HG03432 (cell line): ENCODE measurements at regions not wholly inside any gene's neighbourhood (a gene's known extent, or its start where the extent isn't known, plus 50 kb on each side); places are given as distances from the start of the nearest gene placed in this dataset.
"Not testable (repeated sequence)": the region's sequence is repeated elsewhere in the genome, so short reads cannot be mapped to it uniquely, and the experiment has no call there.

Source experiments
- ATAC-seq: cut with Tn5 transposase; IDR thresholded peaks from one replicate; pipeline ENCODE4 v1.9.1; 2021; ENCODE audit warnings: mild to moderate bottlenecking, moderate library complexity; ENCODE audit not compliant: unreplicated experiment

DNA sequence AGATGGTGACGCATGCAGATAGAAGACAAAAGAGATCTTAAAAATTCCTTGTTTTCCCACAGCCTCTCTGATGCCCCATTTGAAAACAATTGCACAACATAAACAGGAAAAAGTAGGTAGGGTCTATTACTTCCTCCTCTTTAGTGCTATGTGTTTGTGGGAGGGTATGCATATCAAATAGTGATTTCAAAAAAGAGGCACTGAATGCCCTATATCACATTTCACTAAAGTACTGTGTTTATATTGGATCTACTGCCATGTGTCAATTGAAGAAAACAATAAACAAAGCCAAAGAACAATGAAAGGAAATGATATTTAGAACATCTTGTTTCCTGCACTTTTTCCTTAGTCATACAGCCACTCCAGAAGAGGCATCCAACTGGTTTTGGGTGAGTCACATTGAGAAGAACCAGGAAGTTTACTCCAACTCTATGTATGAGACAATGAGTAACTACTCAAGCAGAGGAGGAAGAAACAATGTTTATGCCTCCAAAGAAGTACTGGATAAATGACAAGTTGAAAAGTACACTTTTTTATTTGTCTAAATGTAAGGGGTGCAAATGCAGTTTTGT, 583.6 kb downstream of the FBXO15 start:
- no peak for ATAC-seq

DNA sequence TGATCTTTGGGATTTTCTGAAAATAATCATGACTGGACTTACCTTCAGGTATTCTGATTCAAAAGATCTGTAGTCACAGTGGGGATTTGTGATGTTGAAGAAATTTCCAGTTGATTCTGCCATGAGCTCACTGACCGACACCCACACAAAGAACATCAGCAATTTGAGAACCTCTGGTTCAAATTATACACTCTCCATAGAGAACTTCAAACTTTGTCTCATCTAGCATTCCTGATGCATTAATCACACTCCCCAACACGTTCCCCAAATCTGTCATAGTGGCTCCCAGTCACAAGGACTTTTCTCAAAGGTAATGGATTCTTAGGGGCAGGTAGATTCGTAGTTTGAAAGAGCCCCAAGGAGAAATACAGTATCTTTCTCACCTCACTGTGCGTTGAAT, 584.3 kb downstream of the FBXO15 start:
- ATAC-seq = no peak

DNA sequence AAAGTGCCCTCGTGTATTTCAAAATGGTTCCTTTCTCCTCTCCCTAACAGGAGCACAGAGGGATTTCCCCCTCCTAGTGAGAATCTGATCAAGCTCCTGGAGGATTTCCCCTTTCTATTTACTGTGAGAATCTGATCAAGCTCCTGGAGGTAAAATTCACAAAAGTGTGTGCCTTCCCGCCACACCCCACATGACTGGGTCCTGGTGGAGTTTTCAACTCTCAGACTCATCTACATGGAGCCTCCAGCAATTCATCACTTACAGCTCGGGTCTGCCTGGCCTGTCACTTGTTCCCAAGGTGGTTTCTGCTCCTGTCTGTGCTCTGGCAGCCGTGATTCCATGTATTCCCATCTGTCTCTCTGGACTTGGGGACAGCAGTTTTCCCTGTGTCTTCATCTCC, 590.7 kb downstream of the FBXO15 start:
- ATAC-seq = no peak

DNA sequence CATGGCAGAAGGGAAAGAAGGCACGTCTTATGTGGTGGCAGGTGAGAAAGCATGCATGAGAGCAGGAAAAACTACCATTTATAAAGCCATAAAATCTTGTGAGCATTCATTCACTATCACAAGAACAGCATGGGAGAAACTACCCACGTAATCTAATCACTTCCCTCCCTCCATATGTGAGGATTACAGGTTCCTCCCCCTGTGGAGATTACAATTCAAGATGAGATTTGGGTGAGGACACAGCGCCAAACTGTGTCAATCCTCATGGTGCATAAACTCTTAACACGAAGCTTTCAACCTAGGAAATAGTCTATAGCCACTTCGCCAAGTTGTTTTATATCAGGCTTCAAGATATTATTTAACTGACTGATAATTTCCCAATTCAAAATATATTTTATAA, 595.5 kb downstream of the FBXO15 start:
- ATAC-seq = no peak

DNA sequence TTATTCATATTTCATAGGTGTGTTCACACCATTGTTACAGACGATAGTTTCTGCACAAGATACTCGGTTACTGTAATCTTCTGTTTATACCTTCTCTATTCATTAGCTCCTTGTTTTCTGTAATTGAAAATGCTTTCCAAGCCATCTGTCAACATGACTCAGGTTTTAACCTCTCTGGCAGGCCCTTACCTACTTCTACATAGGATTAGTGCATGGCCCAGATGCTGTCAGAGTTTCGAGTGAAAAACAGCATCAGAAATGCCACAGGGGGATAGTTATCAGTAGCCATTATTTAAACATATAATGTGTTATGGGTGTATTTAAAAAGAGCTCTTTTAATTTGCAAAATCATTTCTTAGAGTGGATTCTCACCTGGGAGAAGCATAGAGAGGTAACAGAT, 596.4 kb downstream of the FBXO15 start:
- ATAC-seq = no peak

DNA sequence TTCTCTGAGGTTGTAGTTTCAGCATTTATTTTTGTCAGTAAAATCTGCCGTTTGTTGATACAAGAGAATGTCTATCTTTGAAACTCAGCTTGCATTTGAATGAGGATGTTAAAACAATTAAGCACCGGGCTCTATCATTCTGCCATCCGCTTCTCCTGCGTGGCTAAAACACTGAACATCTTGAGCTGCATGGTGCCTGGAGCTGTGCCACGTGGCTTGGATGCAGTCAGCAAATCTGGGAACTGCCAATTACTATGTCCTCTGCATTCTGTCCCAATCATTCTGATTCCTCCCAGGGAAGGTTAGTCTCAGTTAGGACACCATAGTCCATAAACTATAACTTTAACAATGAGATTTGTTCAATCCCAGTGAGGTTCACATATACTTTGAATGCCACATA, 598.4 kb downstream of the FBXO15 start:
- ATAC-seq = no peak

DNA sequence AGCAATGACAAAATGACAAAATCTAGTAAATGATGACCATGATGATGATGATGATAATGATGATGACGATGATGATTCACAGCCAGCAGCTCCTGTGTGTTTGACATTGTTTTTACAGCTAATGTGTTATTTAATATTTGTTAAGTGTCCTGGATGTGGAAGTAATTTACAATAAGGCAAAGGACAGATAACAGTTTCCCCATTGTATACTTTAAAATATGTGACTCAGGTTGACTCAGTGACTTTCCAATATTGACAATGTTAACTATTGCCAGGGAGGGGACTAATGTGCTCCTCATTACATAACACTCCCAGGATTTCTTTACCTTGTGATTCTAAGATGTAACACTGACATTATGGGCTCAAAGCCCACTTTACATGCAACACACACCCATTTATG, 602.2 kb downstream of the FBXO15 start:
- no peak for ATAC-seq

DNA sequence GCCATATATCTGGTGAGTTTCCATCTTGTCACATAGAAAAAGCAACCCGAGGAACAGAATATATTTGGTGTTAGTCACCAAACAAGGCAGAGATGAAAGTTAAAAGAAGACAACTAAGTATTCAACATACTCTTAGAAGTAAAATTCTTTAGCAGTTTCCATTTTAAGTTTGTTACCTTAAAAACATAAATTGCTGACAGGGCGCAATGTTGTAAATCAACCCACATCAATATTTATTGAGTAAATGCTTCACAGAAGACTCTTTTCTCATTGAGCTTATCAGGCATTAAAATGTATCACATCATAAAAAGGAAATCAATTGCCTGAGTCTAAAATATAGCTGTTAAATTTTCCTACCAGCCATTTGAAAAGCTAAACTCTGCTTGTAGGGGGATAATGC, 603.0 kb downstream of the FBXO15 start:
- no peak for ATAC-seq

DNA sequence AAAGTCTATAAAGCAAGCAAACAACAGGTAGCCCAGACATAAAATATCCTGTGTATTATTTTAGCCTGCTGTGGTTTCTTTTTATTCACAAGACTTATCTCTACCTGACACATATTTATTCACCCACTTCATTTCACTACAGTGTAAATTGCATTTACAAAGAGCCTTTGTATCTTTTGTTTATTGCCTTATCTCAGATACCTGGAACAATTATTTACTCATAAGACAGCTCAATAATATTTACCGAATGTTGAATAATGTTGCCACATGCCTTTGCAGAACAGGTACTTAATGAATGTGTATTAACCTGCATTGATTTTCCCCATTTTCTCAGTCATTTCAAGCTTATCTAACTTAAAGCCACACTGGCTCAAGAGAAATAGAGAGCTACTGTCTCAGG, 603.6 kb downstream of the FBXO15 start:
- ATAC-seq = no peak

DNA sequence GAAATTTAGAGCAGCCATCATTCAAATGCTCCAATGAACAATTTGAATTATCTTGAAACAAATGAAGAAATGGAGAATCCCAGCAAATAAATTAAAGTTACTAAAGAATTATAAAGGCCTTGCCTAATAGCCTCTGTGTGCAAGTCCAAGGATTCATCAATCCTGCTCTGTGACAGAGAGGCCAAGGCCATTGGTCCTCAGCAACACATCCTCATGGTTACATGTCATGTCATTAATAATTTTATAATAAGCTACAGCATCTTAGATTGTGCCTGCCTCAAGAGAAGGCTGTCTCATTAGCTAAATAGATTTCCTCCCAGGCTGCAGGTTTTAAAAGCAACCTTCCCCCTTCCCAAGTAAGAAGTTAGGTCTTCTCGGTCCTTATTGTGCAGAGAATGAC, 611.6 kb downstream of the FBXO15 start:
- no peak for ATAC-seq

DNA sequence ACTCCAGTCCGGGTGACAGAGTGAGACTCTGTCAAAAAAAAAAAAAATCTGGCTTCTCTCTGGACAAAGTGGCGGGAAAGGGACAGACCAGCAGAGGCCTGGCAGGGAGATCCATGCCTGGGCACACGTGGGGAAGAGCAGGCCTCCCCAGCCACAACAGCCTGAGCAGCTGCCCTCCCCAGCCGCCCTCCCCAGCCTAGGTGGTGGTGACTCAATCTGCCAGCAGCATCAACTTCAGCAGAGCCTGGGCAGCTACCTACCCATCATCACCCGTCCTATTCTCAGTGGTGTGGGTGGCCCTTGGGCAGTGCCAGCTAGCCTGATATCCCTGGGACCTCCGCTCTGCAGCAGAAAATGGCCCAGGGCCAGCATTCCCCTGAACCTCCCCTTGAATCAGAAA, 612.4 kb downstream of the FBXO15 start:
- ATAC-seq = no peak

DNA sequence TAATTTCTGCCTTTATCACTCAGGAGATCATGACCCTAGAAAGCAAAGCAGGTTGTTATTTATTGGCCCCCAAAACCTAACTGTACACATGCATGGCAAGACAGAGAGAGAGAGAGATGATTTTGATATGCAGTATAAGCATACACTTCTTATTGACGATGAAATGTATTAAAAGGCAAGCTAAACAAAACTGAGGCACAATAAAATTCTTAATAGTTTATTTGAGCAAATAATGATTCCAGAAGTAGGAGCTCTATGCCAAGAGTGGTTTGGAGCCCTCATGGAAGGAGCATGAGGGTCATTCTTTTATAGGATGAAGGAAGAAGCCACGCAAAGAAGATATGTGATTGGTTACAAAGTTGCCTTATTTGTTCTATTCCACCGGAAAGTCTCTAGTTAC, 616.0 kb downstream of the FBXO15 start:
- ATAC-seq = no peak

DNA sequence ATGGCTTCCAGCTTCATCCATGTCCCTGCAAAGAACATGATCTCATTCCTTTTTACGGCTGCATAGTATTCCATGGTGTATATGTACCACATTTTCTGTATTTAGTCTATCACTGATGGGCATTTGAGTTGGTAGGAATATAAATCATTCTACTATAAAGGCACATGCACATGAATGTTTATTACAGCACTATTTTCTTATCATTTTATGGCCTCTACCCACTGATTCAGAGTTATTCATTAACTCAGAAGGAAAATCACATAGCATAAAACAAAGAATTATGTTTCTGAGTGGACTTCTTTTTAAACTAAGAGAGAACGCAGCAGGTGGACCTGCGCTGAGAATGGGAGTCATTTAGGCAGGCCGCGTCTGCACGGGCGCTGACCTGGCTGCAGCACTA, 619.6 kb downstream of the FBXO15 start:
- ATAC-seq = no peak

DNA sequence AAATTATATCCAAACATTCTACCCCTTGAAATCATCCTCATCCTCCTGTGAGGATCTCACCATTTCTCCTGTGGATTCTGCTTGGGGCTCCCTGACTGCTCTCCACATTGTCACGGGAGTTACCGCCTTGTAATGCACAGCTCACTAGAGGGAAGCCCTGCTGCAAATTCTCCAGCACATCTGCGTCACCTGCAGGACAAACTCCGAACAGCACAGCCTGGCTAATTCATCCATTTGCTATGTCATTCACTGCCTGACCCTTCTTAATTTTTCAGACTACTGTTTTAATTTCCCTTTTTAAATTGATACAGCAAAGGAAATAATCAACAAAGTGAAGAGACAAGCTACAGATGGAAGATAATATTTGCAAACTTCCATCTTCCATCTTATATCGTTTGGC, 627.4 kb downstream of the FBXO15 start:
- no peak for ATAC-seq

DNA sequence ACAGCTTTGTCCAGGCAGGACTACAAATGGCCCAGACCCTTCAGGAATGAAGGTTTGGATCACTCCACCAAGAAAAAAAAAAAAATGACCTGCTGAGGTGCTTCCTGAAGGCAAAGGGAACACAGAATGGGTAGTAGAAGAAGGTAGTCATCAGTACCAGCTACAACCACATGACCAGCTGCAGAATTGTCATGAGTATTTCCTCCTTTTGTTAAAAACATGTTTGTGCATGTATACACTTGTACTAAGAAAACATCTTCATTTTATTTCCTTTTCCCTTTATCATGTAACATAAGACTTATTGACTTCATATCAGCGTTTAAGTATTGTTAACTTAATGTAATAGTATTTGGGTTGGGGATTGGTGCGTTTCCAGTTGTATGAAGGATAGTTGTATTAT, 631.6 kb downstream of the FBXO15 start:
- not testable (repeated sequence) for ATAC-seq

DNA sequence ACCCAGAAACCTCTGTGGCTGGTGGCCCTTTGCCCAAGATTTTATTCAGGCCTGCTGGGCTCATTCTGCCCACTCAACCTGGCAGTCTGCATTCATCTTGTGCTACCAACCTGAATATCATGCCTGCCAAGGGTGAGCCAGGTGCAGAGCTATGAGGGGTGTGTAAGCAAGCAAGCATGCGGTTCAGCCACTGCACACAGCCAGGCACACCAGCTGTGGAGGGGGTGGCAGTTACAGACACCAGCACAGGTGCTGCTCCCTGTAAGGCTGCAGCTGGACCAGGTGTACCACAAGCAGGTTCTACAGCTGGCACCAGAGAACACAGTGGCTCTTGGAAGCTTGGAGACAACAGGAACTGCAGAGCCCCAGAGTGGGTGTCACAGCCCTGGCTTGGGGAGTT, 633.2 kb downstream of the FBXO15 start:
- no peak for ATAC-seq

DNA sequence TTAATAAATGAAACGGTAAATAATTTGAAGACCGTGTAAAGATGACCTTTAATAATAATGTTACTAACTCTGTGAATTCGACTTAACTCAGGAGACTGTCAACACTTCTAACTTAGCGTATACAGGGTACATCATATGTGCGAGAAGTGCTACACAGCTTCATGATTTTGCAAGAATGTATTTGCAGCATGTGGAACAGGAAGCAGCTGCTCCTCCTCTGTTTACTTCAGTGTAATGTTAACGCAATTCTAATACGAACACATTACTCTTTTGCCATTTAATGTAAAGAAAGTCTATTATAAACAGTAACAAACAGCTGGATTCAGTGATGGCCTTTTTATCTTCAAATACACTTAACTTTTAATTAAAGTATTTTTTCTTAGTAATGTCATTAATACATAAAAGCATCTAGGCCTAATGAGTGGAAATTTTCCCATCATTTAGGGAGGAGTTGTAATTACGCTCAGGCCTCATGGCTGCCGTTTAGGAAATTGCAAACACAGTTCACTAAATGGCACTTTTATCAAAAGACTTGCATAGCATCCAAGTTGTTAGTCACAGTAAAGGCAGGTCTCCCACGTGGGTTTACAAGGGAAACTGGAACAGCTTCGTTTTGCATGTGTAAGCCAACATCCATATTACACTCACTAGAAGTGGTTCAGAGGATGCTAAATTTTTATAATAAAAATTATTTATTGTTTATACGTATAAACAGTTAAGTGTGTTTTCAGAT, 635.7 kb downstream of the FBXO15 start:
- no peak for ATAC-seq

DNA sequence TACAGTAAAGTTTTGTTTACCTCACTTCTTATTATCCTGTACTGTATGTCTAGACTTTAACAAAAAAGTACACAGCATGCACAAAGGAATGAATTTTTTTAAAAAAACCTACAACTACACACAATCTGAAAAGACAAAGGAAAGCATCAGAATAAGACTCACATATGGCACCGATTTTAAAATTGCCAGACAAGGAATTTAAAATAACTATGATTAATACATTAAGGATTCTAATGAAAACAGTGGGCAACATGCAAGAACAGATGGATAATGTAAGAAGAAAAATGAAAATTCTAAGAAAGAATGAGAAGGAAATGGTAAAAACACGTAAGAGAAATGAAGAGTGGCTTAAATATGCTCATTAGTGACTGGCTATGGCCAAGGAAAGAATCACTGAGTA, 638.2 kb downstream of the FBXO15 start:
- no peak for ATAC-seq

DNA sequence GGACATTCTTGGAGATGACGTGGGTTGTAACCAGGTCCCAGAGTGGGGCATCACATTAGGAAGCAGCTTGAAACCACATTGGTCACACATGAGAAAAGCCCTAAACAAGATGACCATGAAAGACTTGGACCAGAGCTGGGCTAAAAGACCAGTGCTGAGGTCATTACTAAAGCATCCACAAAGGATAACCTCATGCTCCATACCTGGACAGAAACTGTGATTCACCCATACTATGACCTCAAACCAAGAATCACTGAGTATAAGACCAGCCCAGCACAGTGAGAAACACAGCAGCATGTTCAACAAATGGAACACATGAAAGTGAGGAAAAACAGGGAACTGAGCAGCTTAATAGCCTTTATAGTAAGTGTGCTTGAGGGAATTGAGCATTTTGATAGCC, 635.5 kb upstream of the NETO1 start:
- no peak for ATAC-seq

DNA sequence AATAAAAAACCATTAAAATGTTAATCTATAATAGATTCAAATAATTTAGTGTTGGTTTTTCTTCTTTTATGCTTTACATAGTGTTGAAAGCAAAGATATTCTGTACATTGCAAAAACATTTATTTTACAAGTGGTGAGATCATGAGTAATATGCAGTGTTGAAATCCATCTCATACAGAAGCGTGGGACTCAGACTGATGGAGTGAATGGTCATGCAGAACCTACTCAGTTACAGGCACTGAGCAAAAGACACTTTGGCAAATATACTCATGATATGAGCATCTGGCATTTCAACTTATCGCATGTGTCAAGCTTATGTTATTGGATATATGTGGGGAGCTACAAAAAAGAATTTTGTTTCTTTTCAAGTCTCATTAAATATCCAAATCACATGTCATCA, 620.2 kb upstream of the NETO1 start:
- no peak for ATAC-seq

DNA sequence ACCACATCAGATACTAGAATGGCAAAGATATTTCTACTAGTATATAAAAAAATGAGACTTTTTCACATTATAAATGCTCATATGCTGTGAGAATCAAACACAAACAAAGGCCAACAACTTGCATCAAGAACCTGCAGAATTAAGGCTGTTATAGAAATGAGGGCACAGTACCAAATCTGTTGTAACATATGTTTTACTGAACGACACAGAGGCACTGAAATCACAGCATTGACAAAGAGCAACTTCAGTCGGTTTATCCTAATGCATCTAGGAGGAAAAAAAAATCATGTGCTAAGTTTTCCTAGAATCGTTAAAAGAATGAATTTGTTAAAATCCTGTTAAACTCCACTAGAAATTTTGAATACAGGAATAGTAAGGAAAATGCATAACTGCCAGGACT, 617.4 kb upstream of the NETO1 start:
- ATAC-seq = no peak

DNA sequence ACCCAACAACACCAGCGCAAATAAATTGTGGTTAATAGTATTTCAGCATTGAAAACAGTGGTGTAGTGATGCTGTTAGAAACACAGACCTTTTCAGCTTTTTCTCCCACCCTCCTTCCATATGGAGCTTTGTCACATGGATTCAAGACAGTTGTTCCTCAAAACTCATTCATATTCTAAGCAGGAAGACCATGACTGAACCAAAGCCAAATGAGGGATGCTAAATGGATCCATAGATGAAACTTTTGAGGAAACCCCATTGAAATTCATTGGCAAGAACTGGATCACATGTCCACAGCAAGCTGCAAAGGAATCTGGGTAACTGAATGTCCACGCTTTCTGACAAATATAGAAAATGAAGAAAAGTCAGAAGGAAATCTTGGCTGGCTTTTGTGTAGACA, 615.1 kb upstream of the NETO1 start:
- no peak for ATAC-seq

DNA sequence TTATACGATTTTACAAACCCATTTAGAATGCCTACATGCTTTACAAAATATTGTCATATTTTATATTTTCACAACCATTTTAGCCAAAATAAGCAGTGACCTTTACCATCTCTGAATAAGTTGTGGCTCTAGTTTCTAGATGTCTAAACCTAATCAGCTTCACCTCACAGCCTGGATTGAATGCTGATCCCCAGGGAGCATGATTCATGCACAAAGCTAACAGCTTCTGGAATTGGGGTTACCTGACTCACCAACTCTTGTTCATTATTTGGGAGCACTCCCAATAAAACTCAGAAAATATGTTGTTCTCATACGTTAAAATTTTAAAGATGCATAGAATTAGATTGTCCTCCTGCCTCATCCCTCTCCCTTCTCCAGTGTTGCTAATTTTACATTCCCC, 611.7 kb upstream of the NETO1 start:
- no peak for ATAC-seq
